ENCODE measurements at regions not wholly inside any gene's neighbourhood (a gene's known extent, or its start where the extent isn't known, plus 50 kb on each side); places are given as distances from the start of the nearest gene placed in this dataset.

GRCh38 chr4:161121451-161121850 lies 1042.3 kb downstream of the FSTL5 start:
- intact Hi-C loops (cut with DNase I), result no loop called here
- 15 to 46% (median 26%) methylated on average over 2 of the region's 2 CpGs for WGBS, 4 donors
- no peaks in the 10 kb centered on the region for H3K36me3 ChIP-seq (replicated peaks in 1 of 2)
- no peak for DNase-seq
- H3K9me3 ChIP-seq (replicated peaks in 1 of 3), result no peaks in the 10 kb centered on the region
- no peak overlapping the region for H3K27ac ChIP-seq
- H3K27me3 ChIP-seq, result no peaks in the 10 kb centered on the region
- TF ChIP-seq POLR2A (IDR thresholded peaks at IDR 0.05), result no peak
- TF ChIP-seq CTCF (IDR thresholded peaks at IDR 0.05), result no peak
- H3K4me3 ChIP-seq, result no peak overlapping the region
- no peaks in the 10 kb centered on the region for H3K4me1 ChIP-seq (replicated peaks in 1 of 2)

DNA sequence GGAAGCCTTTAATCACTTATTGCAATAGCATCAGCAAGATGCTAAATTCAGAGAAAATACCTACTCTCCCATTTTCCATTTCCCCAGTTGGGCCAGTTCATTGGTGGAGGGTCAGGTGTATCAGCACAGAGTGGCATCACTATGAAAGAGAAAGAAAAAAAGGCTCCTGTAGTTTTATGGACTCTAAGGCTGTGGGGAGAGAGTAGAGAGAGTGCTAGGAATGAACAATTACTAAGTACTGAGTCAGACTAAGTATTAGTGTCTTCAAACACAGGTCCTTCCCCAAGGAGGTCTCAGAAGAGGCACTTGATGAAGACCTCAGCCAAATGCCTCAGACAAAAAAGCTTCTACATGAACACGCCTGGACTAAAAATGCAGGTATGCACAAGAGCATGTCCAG lies 1061.9 kb downstream of the FSTL5 start:
- Histone ChIP-seq H3K4me3 (no peak overlapping the region), H3K27ac (no peak overlapping the region), H3K36me3 (replicated peaks in 1 of 2) (no peaks in the 10 kb centered on the region), H3K4me1 (replicated peaks in 1 of 2) (no peaks in the 10 kb centered on the region), H3K9me3 (replicated peaks in 1 of 3) (no peaks in the 10 kb centered on the region), H3K27me3 (no peaks in the 10 kb centered on the region)
- 21 to 46% (median 36%) methylated on average over 1 of the region's 1 CpG for WGBS, 4 donors
- TF ChIP-seq POLR2A (IDR thresholded peaks at IDR 0.05) (no peak), CTCF (IDR thresholded peaks at IDR 0.05) (no peak)
- intact Hi-C loops (cut with DNase I), result no loop called here
- no peak for DNase-seq

DNA sequence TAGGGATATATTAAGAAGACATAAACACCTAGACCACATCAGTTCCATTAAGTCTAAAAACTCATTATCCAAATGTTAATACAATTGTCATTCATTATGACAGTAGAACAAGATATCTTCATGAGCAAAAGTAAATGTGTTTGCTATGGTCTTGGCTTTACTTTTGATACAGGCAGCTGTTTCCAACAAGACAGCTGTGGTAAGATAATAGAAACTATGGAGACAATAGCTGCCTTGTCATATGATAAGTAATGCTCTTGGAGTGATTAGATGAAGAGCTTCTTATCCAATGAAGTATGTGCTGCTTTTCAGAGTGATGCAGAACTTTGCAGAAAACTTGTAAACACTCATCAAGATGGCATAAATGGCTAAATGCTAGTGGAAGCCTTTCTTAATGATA lies 1066.0 kb downstream of the FSTL5 start:
- DNase-seq, result no peak
- intact Hi-C loops (cut with DNase I), result no loop called here
- Histone ChIP-seq H3K27ac (no peak overlapping the region), H3K27me3 (no peaks in the 10 kb centered on the region), H3K36me3 (replicated peaks in 1 of 2) (no peaks in the 10 kb centered on the region), H3K4me1 (replicated peaks in 1 of 2) (no peaks in the 10 kb centered on the region), H3K4me3 (no peak overlapping the region), H3K9me3 (replicated peaks in 1 of 3) (no peaks in the 10 kb centered on the region)
- TF ChIP-seq CTCF (IDR thresholded peaks at IDR 0.05) (no peak), POLR2A (IDR thresholded peaks at IDR 0.05) (no peak)

DNA sequence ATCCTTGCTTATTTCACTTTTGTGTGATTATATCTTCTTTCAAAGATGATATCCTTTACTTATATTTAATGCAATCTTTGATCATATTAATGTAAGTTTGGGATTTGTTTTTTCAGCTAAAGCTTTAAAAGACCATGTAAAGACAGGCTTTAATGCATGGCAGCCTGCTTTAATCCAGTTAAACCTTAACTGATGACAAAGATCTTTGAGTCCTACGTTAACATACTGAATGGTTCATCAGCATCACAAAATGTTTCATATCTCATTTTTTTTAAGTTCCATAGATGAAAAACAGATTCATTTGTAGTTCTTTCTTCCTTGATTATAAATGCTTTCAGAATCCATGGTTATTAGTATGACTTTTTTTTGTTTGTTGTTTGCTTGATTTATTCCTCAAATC lies 1102.8 kb downstream of the FSTL5 start:
- WGBS, 4 donors, result 27 to 80% (median 51%) methylated on average over 1 of the region's 1 CpG
- intact Hi-C loops (cut with DNase I), result no loop called here
- H3K4me1 ChIP-seq (replicated peaks in 1 of 2), result no peaks in the 10 kb centered on the region
- H3K27me3 ChIP-seq, result no peaks in the 10 kb centered on the region
- no peak for DNase-seq
- peaks cover 0 to 6% (median 0%) of the 10 kb centered on the region in 3 donors for H3K9me3 ChIP-seq (replicated peaks in 1 of 3)
- no peak overlapping the region for H3K27ac ChIP-seq
- no peaks in the 10 kb centered on the region for H3K36me3 ChIP-seq (replicated peaks in 1 of 2)
- TF ChIP-seq CTCF (IDR thresholded peaks at IDR 0.05), result no peak
- no peak for TF ChIP-seq POLR2A (IDR thresholded peaks at IDR 0.05)
- H3K4me3 ChIP-seq, result no peak overlapping the region
